Dendritic cell treated with granulocyte-macrophage colony-stimulating factor and Interleukin-4, amounts not matched to agents 40 ng/mL and 50 ng/mL, for 4 days (primary cell): ENCODE measurements at regions not wholly inside any gene's neighbourhood (a gene's known extent, or its start where the extent isn't known, plus 50 kb on each side); places are given as distances from the start of the nearest gene placed in this dataset.
"Not testable (repeated sequence)": the region's sequence is repeated elsewhere in the genome, so short reads cannot be mapped to it uniquely, and the experiment has no call there.

ENCODE experiments used
- H3K27ac Mint-ChIP-seq: one replicate; pipeline ENCODE4 v1.8.0; 2022; ENCODE audit warnings: mild to moderate bottlenecking, mixed read lengths
- H3K27me3 Mint-ChIP-seq: one replicate; pipeline ENCODE4 v1.8.0; 2022; ENCODE audit warnings: mild to moderate bottlenecking, mixed read lengths
- H3K36me3 Mint-ChIP-seq: one replicate; pipeline ENCODE4 v1.8.0; 2022; ENCODE audit warnings: low read depth, mixed read lengths
- H3K4me1 Mint-ChIP-seq: one replicate; pipeline ENCODE4 v1.8.0; 2022; ENCODE audit warnings: low read depth, mixed read lengths
- H3K4me3 Mint-ChIP-seq: one replicate; pipeline ENCODE4 v1.8.0; 2022; ENCODE audit warnings: mild to moderate bottlenecking, moderate library complexity, mixed read lengths
- H3K9me3 Mint-ChIP-seq: one replicate; pipeline ENCODE4 v1.8.0; 2022; ENCODE audit warnings: mixed read lengths
- intact Hi-C: fragments of 100-400 bp; cut with micrococcal nuclease; formaldehyde crosslinking; loops from one replicate; pipeline ENCODE4 v1.15.0; 2022

GRCh38 chr1:143718021-143718420, 253.8 kb downstream of the FAM72C start:
- no peak overlapping the region for H3K4me3 Mint-ChIP-seq
- no peak overlapping the region for H3K27ac Mint-ChIP-seq
- H3K27me3 Mint-ChIP-seq, result peaks cover 73% of the 10 kb centered on the region
- peaks cover 5% of the 10 kb centered on the region for H3K4me1 Mint-ChIP-seq
- intact Hi-C loops, result no loop called here
- no peaks in the 10 kb centered on the region for H3K9me3 Mint-ChIP-seq
- H3K36me3 Mint-ChIP-seq, result no peaks in the 10 kb centered on the region

- Mint-ChIP-seq H3K36me3 (no peaks in the 10 kb centered on the region), H3K4me1 (peaks cover 5% of the 10 kb centered on the region), H3K4me3 (no peak overlapping the region), H3K27ac (no peak overlapping the region), H3K27me3 (peaks cover 67% of the 10 kb centered on the region), H3K9me3 (no peaks in the 10 kb centered on the region)
- intact Hi-C loops, result no loop called here
Measured at GRCh38 chr1:143717434-143717833, 254.4 kb downstream of the FAM72C start.

DNA sequence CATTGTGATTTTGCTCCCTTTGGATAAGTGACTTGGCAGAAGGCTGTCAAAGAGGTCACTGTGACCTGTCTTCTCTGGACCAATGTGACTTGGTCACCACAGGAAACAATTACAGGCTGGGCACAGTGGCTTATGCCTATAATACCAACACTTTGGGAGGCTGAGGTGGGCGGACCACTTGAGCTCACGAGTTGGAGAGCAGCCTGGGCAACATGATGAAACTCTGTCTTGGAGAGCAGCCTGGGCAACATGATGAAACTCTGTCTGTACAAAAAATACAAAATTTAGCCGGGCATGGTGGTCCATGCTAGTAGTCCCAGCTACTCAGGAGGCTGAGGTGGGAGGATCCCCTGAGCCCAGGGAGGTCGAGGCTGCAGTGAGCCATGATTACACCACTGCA, 256.9 kb downstream of the FAM72C start:
- peaks cover 53% of the 10 kb centered on the region for H3K27me3 Mint-ChIP-seq
- H3K4me1 Mint-ChIP-seq, intact Hi-C loops, H3K36me3 Mint-ChIP-seq, H3K27ac Mint-ChIP-seq, H3K4me3 Mint-ChIP-seq, H3K9me3 Mint-ChIP-seq: not testable (repeated sequence)

GRCh38 chr1:143709606-143710259, 262.1 kb downstream of the FAM72C start:
- H3K4me3 Mint-ChIP-seq, H3K9me3 Mint-ChIP-seq: not testable (repeated sequence)

GRCh38 chr1:143702739-143703138, 269.0 kb downstream of the FAM72C start:
- Mint-ChIP-seq H3K27me3 (peaks cover 58% of the 10 kb centered on the region), H3K4me1 (peaks cover 17% of the 10 kb centered on the region)
- H3K36me3 Mint-ChIP-seq, H3K27ac Mint-ChIP-seq, H3K9me3 Mint-ChIP-seq, H3K4me3 Mint-ChIP-seq, intact Hi-C loops: not testable (repeated sequence)

More at GRCh38 chr1:143709606-143710259, 262.1 kb downstream of the FAM72C start:
- H3K27ac Mint-ChIP-seq, H3K36me3 Mint-ChIP-seq, intact Hi-C loops, H3K4me1 Mint-ChIP-seq: not testable (repeated sequence)
- peaks cover 49% of the 10 kb centered on the region for H3K27me3 Mint-ChIP-seq

DNA sequence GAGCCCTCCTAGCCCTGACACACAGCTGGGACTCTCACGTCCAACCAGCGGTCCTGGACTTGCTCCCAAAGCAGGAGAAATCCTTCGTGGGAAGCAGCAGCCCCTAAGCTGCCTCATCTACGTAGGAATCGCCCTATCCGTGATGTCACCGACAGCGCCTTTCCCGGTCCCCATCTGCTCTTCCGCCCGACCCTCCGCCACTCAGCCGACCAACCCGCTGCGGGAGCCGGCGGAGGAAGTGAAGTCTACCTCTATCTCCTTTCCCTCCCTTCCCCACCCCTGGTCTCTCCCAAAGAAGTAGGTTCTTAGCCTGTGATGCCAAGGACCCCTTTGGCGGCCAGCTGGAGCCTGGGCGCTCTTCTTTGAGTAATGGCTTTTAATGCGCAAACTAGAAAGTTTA, 272.1 kb downstream of the FAM72C start:
- intact Hi-C loops, result no loop called here
- Mint-ChIP-seq H3K4me3 (no peak overlapping the region), H3K27ac (no peak overlapping the region), H3K36me3 (no peaks in the 10 kb centered on the region), H3K9me3 (no peaks in the 10 kb centered on the region), H3K27me3 (peaks cover 71% of the 10 kb centered on the region), H3K4me1 (peaks cover 17% of the 10 kb centered on the region)

DNA sequence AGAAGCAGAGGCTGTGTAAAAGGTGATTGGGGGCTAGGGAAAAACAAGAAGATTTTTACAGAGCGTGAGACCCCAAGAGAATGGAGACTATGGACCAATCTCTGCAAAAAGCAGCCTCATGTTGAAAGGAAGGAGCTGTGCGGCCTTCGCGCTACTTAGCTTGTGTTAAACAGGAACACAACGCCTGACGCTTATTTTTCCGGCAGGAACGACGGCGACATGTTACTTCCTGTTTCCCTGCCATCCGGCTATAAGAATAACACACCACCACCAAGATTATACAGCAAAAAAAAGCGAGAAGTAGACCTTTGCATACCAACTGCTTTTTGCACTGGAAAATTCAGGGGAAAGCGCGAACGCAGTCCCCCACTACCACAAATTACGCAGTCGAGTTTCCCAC, 272.7 kb downstream of the FAM72C start:
- Mint-ChIP-seq H3K9me3 (no peaks in the 10 kb centered on the region), H3K27me3 (peaks cover 74% of the 10 kb centered on the region), H3K4me3 (peak overlapping the region; percentile 37), H3K27ac (no peak overlapping the region), H3K4me1 (peaks cover 17% of the 10 kb centered on the region), H3K36me3 (no peaks in the 10 kb centered on the region)
- intact Hi-C loops, result no loop called here

DNA sequence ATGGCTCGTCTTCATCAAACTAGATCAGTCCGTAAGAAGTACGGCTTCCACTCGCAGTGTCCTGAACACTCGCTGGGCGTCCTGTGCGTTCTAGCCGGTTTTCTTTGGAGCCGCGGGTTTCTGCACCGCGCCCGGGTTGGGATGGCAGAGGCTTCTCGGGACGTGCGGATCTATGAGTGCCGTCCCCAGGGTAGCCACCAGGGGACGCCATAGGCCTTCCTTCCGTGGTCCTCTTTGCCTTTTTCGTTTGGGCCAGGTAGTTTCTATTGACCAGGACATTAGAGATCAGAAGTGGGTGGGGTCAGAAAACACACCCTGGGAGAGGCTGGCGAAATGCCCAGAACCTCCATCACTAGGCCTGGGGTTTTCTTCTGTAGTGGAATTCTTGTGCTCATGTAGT, 273.8 kb downstream of the FAM72C start:
- no peaks in the 10 kb centered on the region for H3K36me3 Mint-ChIP-seq
- intact Hi-C loops, result no loop called here
- no peak overlapping the region for H3K4me3 Mint-ChIP-seq
- H3K9me3 Mint-ChIP-seq, result no peaks in the 10 kb centered on the region
- H3K27me3 Mint-ChIP-seq, result peaks cover 85% of the 10 kb centered on the region
- no peak overlapping the region for H3K27ac Mint-ChIP-seq
- H3K4me1 Mint-ChIP-seq, result peaks cover 17% of the 10 kb centered on the region

DNA sequence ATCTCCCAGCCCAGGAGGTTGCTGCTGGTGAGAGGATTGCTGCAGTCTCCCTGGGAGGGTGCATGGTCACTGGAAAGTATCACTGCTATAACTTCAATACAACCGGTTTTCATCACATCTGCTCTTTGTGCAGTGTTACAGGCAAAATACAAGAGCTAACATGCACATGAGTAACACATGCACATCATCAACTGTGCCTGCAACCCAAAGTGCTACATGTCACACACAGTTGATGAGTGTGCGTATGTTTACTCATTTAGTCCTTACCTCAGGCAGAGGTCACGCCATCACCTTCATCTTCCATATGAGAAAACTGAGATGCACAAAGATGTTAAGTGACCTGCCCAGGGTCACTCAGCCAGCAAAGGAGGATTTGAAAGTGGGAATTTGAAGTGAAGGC, 277.7 kb downstream of the FAM72C start:
- peaks cover 12% of the 10 kb centered on the region for H3K4me1 Mint-ChIP-seq
- H3K27me3 Mint-ChIP-seq, result peaks cover 96% of the 10 kb centered on the region
- no peak overlapping the region for H3K4me3 Mint-ChIP-seq
- intact Hi-C loops, result no loop called here
- H3K9me3 Mint-ChIP-seq, result no peaks in the 10 kb centered on the region
- no peaks in the 10 kb centered on the region for H3K36me3 Mint-ChIP-seq
- H3K27ac Mint-ChIP-seq, result no peak overlapping the region

GRCh38 chr1:143691971-143692529, 279.7 kb downstream of the FAM72C start:
- H3K27ac Mint-ChIP-seq, result no peak overlapping the region
- no peak overlapping the region for H3K4me3 Mint-ChIP-seq
- intact Hi-C loops, result no loop called here
- no peaks in the 10 kb centered on the region for H3K9me3 Mint-ChIP-seq
- peaks cover 84% of the 10 kb centered on the region for H3K27me3 Mint-ChIP-seq
- H3K36me3 Mint-ChIP-seq, result no peaks in the 10 kb centered on the region
- no peaks in the 10 kb centered on the region for H3K4me1 Mint-ChIP-seq

- Mint-ChIP-seq H3K36me3 (no peaks in the 10 kb centered on the region), H3K4me1 (no peaks in the 10 kb centered on the region), H3K27me3 (peaks cover 81% of the 10 kb centered on the region), H3K4me3 (no peak overlapping the region), H3K9me3 (no peaks in the 10 kb centered on the region), H3K27ac (no peak overlapping the region)
- intact Hi-C loops, result no loop called here
Measured at GRCh38 chr1:143691400-143691891, 280.3 kb downstream of the FAM72C start.

- H3K4me3 Mint-ChIP-seq, result no peak overlapping the region
- H3K9me3 Mint-ChIP-seq, result no peaks in the 10 kb centered on the region
- H3K27me3 Mint-ChIP-seq, result peaks cover 74% of the 10 kb centered on the region
- H3K36me3 Mint-ChIP-seq, result no peaks in the 10 kb centered on the region
- no peaks in the 10 kb centered on the region for H3K4me1 Mint-ChIP-seq
- intact Hi-C loops, result no loop called here
- H3K27ac Mint-ChIP-seq, result no peak overlapping the region
Measured at GRCh38 chr1:143689781-143690180, 282.0 kb downstream of the FAM72C start.

GRCh38 chr1:143680304-143680703, 291.5 kb downstream of the FAM72C start:
- H3K4me3 Mint-ChIP-seq, result no peak overlapping the region
- intact Hi-C loops, result no loop called here
- H3K4me1 Mint-ChIP-seq, result no peaks in the 10 kb centered on the region
- no peaks in the 10 kb centered on the region for H3K36me3 Mint-ChIP-seq
- H3K27me3 Mint-ChIP-seq, result peaks cover 40% of the 10 kb centered on the region
- H3K27ac Mint-ChIP-seq, result no peak overlapping the region
- no peaks in the 10 kb centered on the region for H3K9me3 Mint-ChIP-seq

- intact Hi-C loops, result no loop called here
- H3K27me3 Mint-ChIP-seq, result peaks cover 64% of the 10 kb centered on the region
- H3K9me3 Mint-ChIP-seq, result peaks cover 18% of the 10 kb centered on the region
- no peak overlapping the region for H3K27ac Mint-ChIP-seq
- H3K4me1 Mint-ChIP-seq, result no peaks in the 10 kb centered on the region
- no peak overlapping the region for H3K4me3 Mint-ChIP-seq
- no peaks in the 10 kb centered on the region for H3K36me3 Mint-ChIP-seq
Measured at GRCh38 chr1:143672983-143673382, 298.8 kb downstream of the FAM72C start.

GRCh38 chr1:143667730-143668129, 304.1 kb downstream of the FAM72C start:
- no peaks in the 10 kb centered on the region for H3K36me3 Mint-ChIP-seq
- H3K27me3 Mint-ChIP-seq, result peaks cover 70% of the 10 kb centered on the region
- no peak overlapping the region for H3K27ac Mint-ChIP-seq
- no peak overlapping the region for H3K4me3 Mint-ChIP-seq
- no peaks in the 10 kb centered on the region for H3K4me1 Mint-ChIP-seq
- H3K9me3 Mint-ChIP-seq, result peaks cover 22% of the 10 kb centered on the region
- intact Hi-C loops, result no loop called here
